ENCODE measurements at regions not wholly inside any gene's neighbourhood (a gene's known extent, or its start where the extent isn't known, plus 50 kb on each side); places are given as distances from the start of the nearest gene placed in this dataset.
A peak's percentile ranks its signal among the peaks of the same experiment; 100 is the strongest.

GRCh38 chr11:28842716-28843115 lies 734.5 kb downstream of the METTL15 start:
- no peaks in the 10 kb centered on the region for H3K9me3 ChIP-seq (ENCODE audit: insufficient read depth, low read depth, low read length)
- no peaks in the 10 kb centered on the region for H3K36me3 ChIP-seq (ENCODE audit: insufficient read depth, low read length)
- no peak for DNase-seq (ENCODE audit: low read depth)
- peaks cover 2% of the 10 kb centered on the region for H3K9me3 Mint-ChIP-seq (ENCODE audit: unreplicated experiment)
- TF ChIP-seq, protein P1, sequence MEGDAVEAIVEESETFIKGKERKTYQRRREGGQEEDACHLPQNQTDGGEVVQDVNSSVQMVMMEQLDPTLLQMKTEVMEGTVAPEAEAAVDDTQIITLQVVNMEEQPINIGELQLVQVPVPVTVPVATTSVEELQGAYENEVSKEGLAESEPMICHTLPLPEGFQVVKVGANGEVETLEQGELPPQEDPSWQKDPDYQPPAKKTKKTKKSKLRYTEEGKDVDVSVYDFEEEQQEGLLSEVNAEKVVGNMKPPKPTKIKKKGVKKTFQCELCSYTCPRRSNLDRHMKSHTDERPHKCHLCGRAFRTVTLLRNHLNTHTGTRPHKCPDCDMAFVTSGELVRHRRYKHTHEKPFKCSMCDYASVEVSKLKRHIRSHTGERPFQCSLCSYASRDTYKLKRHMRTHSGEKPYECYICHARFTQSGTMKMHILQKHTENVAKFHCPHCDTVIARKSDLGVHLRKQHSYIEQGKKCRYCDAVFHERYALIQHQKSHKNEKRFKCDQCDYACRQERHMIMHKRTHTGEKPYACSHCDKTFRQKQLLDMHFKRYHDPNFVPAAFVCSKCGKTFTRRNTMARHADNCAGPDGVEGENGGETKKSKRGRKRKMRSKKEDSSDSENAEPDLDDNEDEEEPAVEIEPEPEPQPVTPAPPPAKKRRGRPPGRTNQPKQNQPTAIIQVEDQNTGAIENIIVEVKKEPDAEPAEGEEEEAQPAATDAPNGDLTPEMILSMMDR (IDR thresholded peaks at IDR 0.05; ENCODE audit: insufficient read depth, low read depth, low read length), result no peak
- TF ChIP-seq EZH2 (IDR thresholded peaks at IDR 0.05; ENCODE audit: insufficient read depth, low read length), result no peak
- H3K27ac Mint-ChIP-seq (ENCODE audit: unreplicated experiment), result no peak overlapping the region
- H3K4me1 Mint-ChIP-seq (ENCODE audit: low read depth, unreplicated experiment), result peaks cover under 1% of the 10 kb centered on the region
- H3K27me3 Mint-ChIP-seq (ENCODE audit: low read depth, unreplicated experiment), result no peaks in the 10 kb centered on the region
- H3K4me3 ChIP-seq (ENCODE audit: insufficient read depth, low read depth, low read length), result no peak overlapping the region
- H3K27ac ChIP-seq (ENCODE audit: low read depth, low read length), result no peak overlapping the region
- H3K36me3 Mint-ChIP-seq (ENCODE audit: low read depth, unreplicated experiment), result no peaks in the 10 kb centered on the region
- no peaks in the 10 kb centered on the region for H3K27me3 ChIP-seq (ENCODE audit: insufficient read depth, low read length)
- H2AFZ ChIP-seq (ENCODE audit: low read depth, low read length), result no peak overlapping the region
- no peak overlapping the region for H3K4me3 Mint-ChIP-seq (ENCODE audit: unreplicated experiment)
- H3K79me2 ChIP-seq (ENCODE audit: insufficient read depth, low read length), result no peaks in the 10 kb centered on the region
- no peaks in the 10 kb centered on the region for H4K20me1 ChIP-seq (ENCODE audit: insufficient read depth, low read length)
- no peak overlapping the region for H3K9ac ChIP-seq (ENCODE audit: low read length)
- H3K4me1 ChIP-seq (ENCODE audit: insufficient read depth, low read length), result peaks cover 6% of the 10 kb centered on the region
- no peak overlapping the region for H3K4me2 ChIP-seq (ENCODE audit: low read length)
- no peak for FAIRE-seq

GRCh38 chr11:28838741-28839140 lies 730.6 kb downstream of the METTL15 start:
- H3K9ac ChIP-seq (ENCODE audit: low read length), result no peak overlapping the region
- peak; percentile 5 for FAIRE-seq
- H2AFZ ChIP-seq (ENCODE audit: low read depth, low read length), result no peak overlapping the region
- no peak overlapping the region for H3K4me3 ChIP-seq (ENCODE audit: insufficient read depth, low read depth, low read length)
- H4K20me1 ChIP-seq (ENCODE audit: insufficient read depth, low read length), result no peaks in the 10 kb centered on the region
- H3K4me1 ChIP-seq (ENCODE audit: insufficient read depth, low read length), result peaks cover 41% of the 10 kb centered on the region
- H3K36me3 ChIP-seq (ENCODE audit: insufficient read depth, low read length), result no peaks in the 10 kb centered on the region
- H3K4me3 Mint-ChIP-seq (ENCODE audit: unreplicated experiment), result no peak overlapping the region
- H3K27ac ChIP-seq (ENCODE audit: low read depth, low read length), result peak overlapping the region; percentile 66
- no peaks in the 10 kb centered on the region for H3K36me3 Mint-ChIP-seq (ENCODE audit: low read depth, unreplicated experiment)
- peak; percentile 65 for DNase-seq (ENCODE audit: low read depth)
- no peaks in the 10 kb centered on the region for H3K79me2 ChIP-seq (ENCODE audit: insufficient read depth, low read length)
- H3K27ac Mint-ChIP-seq (ENCODE audit: unreplicated experiment), result peak overlapping the region; percentile 31
- H3K4me1 Mint-ChIP-seq (ENCODE audit: low read depth, unreplicated experiment), result peaks cover 40% of the 10 kb centered on the region
- TF ChIP-seq, protein P1 (IDR thresholded peaks at IDR 0.05; ENCODE audit: insufficient read depth, low read depth, low read length), result no peak
- TF ChIP-seq EZH2 (IDR thresholded peaks at IDR 0.05; ENCODE audit: insufficient read depth, low read length), result no peak
- no peaks in the 10 kb centered on the region for H3K27me3 Mint-ChIP-seq (ENCODE audit: low read depth, unreplicated experiment)
- no peak overlapping the region for H3K4me2 ChIP-seq (ENCODE audit: low read length)
- no peaks in the 10 kb centered on the region for H3K9me3 Mint-ChIP-seq (ENCODE audit: unreplicated experiment)
- H3K27me3 ChIP-seq (ENCODE audit: insufficient read depth, low read length), result no peaks in the 10 kb centered on the region
- H3K9me3 ChIP-seq (ENCODE audit: insufficient read depth, low read depth, low read length), result no peaks in the 10 kb centered on the region

DNA sequence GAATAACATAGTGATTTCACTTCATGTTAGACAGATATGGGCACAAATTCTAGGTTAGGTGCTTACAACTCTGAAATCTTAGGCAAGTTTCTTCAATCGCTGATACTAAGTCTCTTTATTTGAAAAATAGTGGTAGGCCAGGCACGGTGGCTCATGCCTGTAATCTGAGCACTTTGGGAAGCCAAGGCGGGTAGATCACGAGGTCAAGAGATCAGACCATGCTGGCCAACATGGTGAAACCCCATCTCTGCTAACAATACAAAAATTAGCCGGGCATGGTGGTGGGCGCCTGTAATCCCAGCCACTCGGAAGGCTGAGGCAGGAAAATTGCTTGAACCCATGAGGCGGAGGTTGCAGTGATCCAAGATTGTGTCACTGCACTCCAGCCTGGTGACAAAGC lies 729.4 kb downstream of the METTL15 start:
- Histone ChIP-seq H3K4me1 (ENCODE audit: insufficient read depth, low read length) (peaks cover 49% of the 10 kb centered on the region), H3K79me2 (ENCODE audit: insufficient read depth, low read length) (no peaks in the 10 kb centered on the region), H4K20me1 (ENCODE audit: insufficient read depth, low read length) (no peaks in the 10 kb centered on the region), H3K27ac (ENCODE audit: low read depth, low read length) (peak overlapping the region; percentile 97), H3K9ac (ENCODE audit: low read length) (peak overlapping the region; percentile 78), H3K36me3 (ENCODE audit: insufficient read depth, low read length) (no peaks in the 10 kb centered on the region), H3K9me3 (ENCODE audit: insufficient read depth, low read depth, low read length) (no peaks in the 10 kb centered on the region), H3K27me3 (ENCODE audit: insufficient read depth, low read length) (no peaks in the 10 kb centered on the region), H3K4me2 (ENCODE audit: low read length) (no peak overlapping the region), H3K4me3 (ENCODE audit: insufficient read depth, low read depth, low read length) (no peak overlapping the region), H2AFZ (ENCODE audit: low read depth, low read length) (no peak overlapping the region)
- Mint-ChIP-seq H3K4me3 (ENCODE audit: unreplicated experiment) (no peak overlapping the region), H3K36me3 (ENCODE audit: low read depth, unreplicated experiment) (no peaks in the 10 kb centered on the region), H3K4me1 (ENCODE audit: low read depth, unreplicated experiment) (peaks cover 46% of the 10 kb centered on the region), H3K27ac (ENCODE audit: unreplicated experiment) (peak overlapping the region; percentile 99), H3K9me3 (ENCODE audit: unreplicated experiment) (no peaks in the 10 kb centered on the region), H3K27me3 (ENCODE audit: low read depth, unreplicated experiment) (no peaks in the 10 kb centered on the region)
- TF ChIP-seq EZH2 (IDR thresholded peaks at IDR 0.05; ENCODE audit: insufficient read depth, low read length), result no peak
- TF ChIP-seq, protein P1 (IDR thresholded peaks at IDR 0.05; ENCODE audit: insufficient read depth, low read depth, low read length), result no peak
- DNase-seq (ENCODE audit: low read depth), result no peak
- no peak for FAIRE-seq
